NT2/D1 (cell line): ENCODE measurements at regions not wholly inside any gene's neighbourhood (a gene's known extent, or its start where the extent isn't known, plus 50 kb on each side); places are given as distances from the start of the nearest gene placed in this dataset.

Experiments used
- SUZ12 ChIP-seq: IDR thresholded peaks from 2 replicates; pipeline ENCODE4 v1.6.1; 2011; ENCODE audit not compliant: insufficient read length, insufficient read depth; ENCODE audit errors: extremely low read depth
- YY1 ChIP-seq: IDR thresholded peaks from 2 replicates; pipeline ENCODE4 v1.6.1; 2011; ENCODE audit not compliant: insufficient read length, insufficient read depth
- ZNF274 ChIP-seq: IDR thresholded peaks from 2 replicates; pipeline ENCODE4 v1.6.1; 2011; ENCODE audit warnings: mild to moderate bottlenecking, low read depth, low read length

GRCh38 chr9:119559986-119560385 lies 190.8 kb upstream of the BRINP1 start:
- no peak for TF ChIP-seq SUZ12
- no peak for TF ChIP-seq YY1
- TF ChIP-seq ZNF274: no peak
